CD4-positive, alpha-beta T cell treated with Interleukin-17A for 4 hours (primary cell): ENCODE measurements at regions not wholly inside any gene's neighbourhood (a gene's known extent, or its start where the extent isn't known, plus 50 kb on each side); places are given as distances from the start of the nearest gene placed in this dataset.
"Not testable (repeated sequence)": the region's sequence is repeated elsewhere in the genome, so short reads cannot be mapped to it uniquely, and the experiment has no call there.

Experiments
- DNase-seq: peaks from one replicate; pipeline ENCODE4 v3.0.0-alpha.2; 2020; ENCODE audit warnings: mixed read lengths

GRCh38 chr3:178350763-178351162 is 185.5 kb upstream of the KCNMB2 start:
- no peak for DNase-seq

GRCh38 chr3:178352326-178353005 is 183.8 kb upstream of the KCNMB2 start:
- DNase-seq, result no peak

GRCh38 chr3:178353006-178353694 is 183.1 kb upstream of the KCNMB2 start:
- no peak for DNase-seq

GRCh38 chr3:178359728-178360127 is 176.5 kb upstream of the KCNMB2 start:
- DNase-seq, result no peak

GRCh38 chr3:178363048-178363447 is 173.2 kb upstream of the KCNMB2 start:
- DNase-seq, result not testable (repeated sequence)

- DNase-seq, result no peak
Observed at GRCh38 chr3:178367817-178368617, 168.2 kb upstream of the KCNMB2 start.

GRCh38 chr3:178369006-178369405 is 167.2 kb upstream of the KCNMB2 start:
- DNase-seq, result no peak

- DNase-seq, result no peak
Observed at GRCh38 chr3:178369811-178370210, 166.4 kb upstream of the KCNMB2 start.

- DNase-seq, result no peak
Observed at GRCh38 chr3:178370387-178370786, 165.8 kb upstream of the KCNMB2 start.

- DNase-seq, result no peak
Observed at GRCh38 chr3:178381555-178381954, 154.7 kb upstream of the KCNMB2 start.

- no peak for DNase-seq
Observed at GRCh38 chr3:178381971-178382448, 154.2 kb upstream of the KCNMB2 start.

GRCh38 chr3:178382449-178383061 is 153.7 kb upstream of the KCNMB2 start:
- no peak for DNase-seq

GRCh38 chr3:178384321-178385230 is 151.7 kb upstream of the KCNMB2 start:
- no peak for DNase-seq

GRCh38 chr3:178385280-178385952 is 150.8 kb upstream of the KCNMB2 start:
- DNase-seq, result peak; percentile 16

GRCh38 chr3:178386401-178386800 is 149.8 kb upstream of the KCNMB2 start:
- DNase-seq, result no peak

GRCh38 chr3:178386880-178387279 is 149.4 kb upstream of the KCNMB2 start:
- no peak for DNase-seq

GRCh38 chr3:178388473-178388872 is 147.8 kb upstream of the KCNMB2 start:
- no peak for DNase-seq

GRCh38 chr3:178389258-178389657 is 147.0 kb upstream of the KCNMB2 start:
- no peak for DNase-seq

GRCh38 chr3:178392511-178392926 is 143.7 kb upstream of the KCNMB2 start:
- no peak for DNase-seq

- DNase-seq, result no peak
Observed at GRCh38 chr3:178393146-178393545, 143.1 kb upstream of the KCNMB2 start.

GRCh38 chr3:178393824-178394223 is 142.4 kb upstream of the KCNMB2 start:
- no peak for DNase-seq
